HG02610 (cell line): ENCODE measurements at regions not wholly inside any gene's neighbourhood (a gene's known extent, or its start where the extent isn't known, plus 50 kb on each side); places are given as distances from the start of the nearest gene placed in this dataset.

Experiments used
- ATAC-seq: cut with Tn5 transposase; IDR thresholded peaks from one replicate; pipeline ENCODE4 v1.9.1; 2021; ENCODE audit warnings: mild to moderate bottlenecking, moderate library complexity; ENCODE audit not compliant: unreplicated experiment

DNA sequence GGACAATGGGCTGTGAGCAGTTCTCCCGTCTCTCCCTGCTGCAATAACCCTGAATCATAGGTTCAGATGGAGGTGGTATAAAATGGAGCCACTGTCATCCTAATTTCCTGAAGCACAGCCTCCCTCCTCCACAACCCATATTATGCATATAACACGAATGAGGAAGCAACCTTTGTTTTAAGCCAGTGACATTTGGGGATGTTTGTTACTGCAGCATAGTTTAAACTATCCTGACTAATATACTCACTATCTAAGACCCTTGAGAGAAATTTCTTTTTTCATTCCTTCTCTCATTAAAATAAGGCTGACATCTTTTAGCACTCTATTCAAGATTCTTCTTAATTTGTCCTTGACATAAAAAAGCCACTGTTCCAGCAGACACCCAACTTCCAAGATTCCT lies 413.4 kb downstream of the SOX9 start:
- ATAC-seq = no peak

DNA sequence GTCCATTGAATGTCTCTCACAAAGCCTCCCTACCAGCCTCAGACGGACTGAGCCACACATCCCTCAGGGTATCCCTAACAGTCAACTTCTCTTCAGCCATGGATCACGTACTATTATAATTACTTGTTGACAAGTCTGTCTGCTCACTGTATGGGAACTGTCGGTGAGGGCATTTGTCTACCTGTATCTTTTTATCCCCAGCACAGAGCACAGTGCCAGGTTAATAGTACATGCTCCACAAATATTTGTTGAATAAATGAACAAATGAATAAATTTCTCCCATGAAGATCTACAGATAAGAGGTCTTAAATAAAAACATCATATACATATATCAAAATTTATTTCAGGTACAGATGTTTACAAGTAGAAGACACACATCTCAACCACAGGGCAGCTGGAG lies 414.0 kb downstream of the SOX9 start:
- ATAC-seq = no peak

- no peak for ATAC-seq
Measured at GRCh38 chr17:72535346-72535745, 414.5 kb downstream of the SOX9 start.

DNA sequence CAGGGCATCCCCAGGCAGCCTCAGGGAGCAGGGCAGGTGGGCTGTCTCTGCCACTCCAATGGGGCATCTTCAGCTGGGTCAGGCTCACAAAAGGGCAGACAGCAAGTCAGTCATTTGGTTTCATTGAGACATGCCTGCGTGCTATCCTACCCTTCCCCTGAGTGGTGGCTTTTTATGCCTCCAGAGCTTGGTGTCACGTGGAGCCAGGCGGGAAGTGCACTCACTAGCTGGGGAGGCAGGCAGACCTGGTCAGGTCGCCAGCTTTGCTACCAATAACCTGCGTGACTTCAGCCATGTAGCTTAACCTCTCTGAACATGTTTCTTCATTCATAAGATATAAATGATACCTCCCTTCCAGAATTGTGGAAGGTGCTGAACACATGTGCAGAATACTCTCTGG lies 415.0 kb downstream of the SOX9 start:
- no peak for ATAC-seq

GRCh38 chr17:72536788-72537187 lies 416.0 kb downstream of the SOX9 start:
- ATAC-seq = no peak

- ATAC-seq = no peak
Measured at GRCh38 chr17:72538443-72538842, 417.6 kb downstream of the SOX9 start.

- ATAC-seq = no peak
Measured at GRCh38 chr17:72538901-72539352, 418.1 kb downstream of the SOX9 start.

DNA sequence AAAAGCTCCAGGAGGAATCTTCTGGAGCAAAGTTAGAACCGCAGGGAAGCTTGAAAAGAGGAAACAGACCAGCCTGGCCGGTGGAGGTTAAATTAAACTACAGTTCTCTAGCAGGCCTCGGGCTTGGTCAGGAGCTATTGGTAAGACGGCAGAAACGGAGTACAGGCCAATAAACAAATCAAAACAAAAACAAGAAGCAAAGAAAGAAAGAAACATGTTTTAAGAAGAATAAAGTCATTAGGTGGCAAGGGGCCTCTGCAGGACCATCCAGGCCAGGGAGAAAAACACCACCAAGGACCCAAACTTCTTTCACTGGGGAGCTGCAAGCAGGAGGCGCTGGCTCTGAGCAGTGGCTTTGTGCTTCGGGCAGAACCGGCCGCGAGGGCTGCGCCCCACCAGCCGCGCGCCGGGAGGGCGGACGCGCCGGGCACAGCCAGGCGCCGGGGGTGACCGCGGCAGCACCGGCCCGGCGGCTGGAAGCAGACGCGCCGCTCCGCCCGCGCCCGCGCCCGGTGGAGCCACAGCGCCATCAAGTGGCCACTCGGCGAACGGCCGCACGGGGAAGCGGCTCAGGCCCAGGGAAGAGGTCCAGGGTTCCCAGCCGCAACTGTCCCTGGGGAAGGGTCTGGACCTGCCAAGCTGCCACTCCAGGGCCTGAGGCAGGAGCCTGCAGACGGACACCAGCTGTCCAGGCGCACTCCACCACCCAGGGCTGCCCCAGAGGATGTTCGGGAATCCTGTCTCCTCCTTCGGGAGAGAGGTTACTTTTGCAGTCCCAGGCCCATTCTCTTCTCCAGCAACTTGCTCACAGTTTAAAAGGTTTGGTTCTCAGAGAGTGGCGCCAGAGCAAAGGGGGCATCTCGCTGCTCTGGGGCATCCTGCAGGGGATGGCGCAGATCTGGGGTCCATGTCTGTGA lies 419.4 kb downstream of the SOX9 start:
- peak; percentile 90 for ATAC-seq

- ATAC-seq = no peak
Measured at GRCh38 chr17:72542317-72542716, 421.5 kb downstream of the SOX9 start.

GRCh38 chr17:72545766-72546165 lies 424.9 kb downstream of the SOX9 start:
- no peak for ATAC-seq

GRCh38 chr17:72553051-72553755 lies 432.4 kb downstream of the SOX9 start:
- ATAC-seq = no peak

- no peak for ATAC-seq
Measured at GRCh38 chr17:72554508-72554907, 433.7 kb downstream of the SOX9 start.

DNA sequence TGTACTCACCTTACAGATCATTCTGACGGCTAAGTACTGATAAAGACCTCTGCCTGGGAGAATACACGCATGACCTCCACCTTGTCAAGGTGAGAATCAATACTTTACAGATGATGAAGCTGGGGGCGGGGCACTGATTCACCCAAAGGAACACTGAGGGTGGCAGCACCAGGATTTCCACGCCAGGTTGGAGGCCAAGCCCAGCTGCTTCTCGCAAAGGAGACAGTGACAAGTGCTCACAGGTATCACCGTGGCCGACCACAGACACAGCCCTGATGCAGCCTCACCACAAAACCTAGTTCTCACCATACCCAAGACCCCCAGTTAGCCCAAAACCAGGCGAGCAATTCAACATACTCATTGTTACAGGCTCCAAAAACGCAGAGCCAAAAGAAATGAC lies 434.2 kb downstream of the SOX9 start:
- no peak for ATAC-seq

DNA sequence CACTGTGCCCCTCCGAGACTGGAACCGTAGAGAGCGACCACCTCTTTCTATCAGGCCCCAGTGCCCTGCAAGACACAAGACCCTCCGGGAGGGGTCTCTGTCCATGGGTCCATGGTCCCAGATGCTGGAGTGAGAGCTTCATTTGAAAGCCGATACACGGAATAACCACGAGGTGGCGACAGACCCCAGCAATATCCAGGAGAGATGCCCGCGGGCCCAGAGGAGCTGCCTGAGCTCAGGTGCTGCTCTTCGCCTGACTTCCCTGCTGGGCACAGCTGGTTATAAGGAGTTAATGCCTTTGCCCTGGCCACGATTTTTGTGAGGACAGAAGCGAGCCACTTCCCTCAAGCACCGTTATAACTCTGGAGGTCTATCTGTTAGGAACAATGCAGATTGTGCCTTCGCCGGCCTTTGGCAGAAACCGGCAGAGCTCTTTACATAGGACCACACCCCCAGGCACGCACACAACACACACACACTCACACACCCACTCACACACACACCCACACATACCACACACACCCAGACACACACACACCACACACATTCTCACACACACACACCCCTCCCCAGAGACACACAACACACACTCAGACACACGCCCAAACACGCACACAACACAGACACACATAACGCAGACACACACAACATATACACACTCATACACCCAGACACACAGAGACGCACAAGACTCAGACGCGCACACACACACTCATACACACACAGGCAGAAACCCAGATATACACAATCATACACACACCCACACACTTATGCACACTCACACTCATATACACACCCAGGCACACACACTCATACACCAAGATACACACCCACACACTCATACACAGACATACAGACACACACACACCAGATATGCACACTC lies 436.4 kb downstream of the SOX9 start:
- ATAC-seq = peak; percentile 61

DNA sequence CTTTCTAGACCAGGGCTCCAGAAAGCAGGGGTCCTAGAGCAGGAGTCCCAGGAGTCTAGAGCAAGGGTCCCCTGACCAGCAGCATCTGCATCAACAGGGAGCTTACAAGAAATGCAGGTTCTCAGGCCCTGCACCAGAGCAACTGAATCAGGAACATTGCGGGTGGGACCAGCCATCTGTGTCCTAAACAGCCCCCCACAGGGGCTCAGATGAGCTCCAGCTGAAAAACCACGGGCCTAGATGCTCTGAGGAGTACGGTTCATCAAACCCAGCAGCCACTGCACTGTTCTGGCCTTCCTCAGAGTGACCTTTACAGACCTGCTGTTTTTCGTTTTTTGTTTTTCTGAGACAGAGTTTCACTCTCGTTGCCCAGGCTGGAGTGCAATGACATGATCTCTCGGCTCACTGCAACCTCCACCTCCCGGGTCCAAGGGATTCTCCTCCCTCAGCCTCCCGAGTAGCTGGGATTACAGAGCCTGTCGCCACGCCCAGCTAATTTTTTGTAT lies 438.2 kb downstream of the SOX9 start:
- ATAC-seq = no peak

DNA sequence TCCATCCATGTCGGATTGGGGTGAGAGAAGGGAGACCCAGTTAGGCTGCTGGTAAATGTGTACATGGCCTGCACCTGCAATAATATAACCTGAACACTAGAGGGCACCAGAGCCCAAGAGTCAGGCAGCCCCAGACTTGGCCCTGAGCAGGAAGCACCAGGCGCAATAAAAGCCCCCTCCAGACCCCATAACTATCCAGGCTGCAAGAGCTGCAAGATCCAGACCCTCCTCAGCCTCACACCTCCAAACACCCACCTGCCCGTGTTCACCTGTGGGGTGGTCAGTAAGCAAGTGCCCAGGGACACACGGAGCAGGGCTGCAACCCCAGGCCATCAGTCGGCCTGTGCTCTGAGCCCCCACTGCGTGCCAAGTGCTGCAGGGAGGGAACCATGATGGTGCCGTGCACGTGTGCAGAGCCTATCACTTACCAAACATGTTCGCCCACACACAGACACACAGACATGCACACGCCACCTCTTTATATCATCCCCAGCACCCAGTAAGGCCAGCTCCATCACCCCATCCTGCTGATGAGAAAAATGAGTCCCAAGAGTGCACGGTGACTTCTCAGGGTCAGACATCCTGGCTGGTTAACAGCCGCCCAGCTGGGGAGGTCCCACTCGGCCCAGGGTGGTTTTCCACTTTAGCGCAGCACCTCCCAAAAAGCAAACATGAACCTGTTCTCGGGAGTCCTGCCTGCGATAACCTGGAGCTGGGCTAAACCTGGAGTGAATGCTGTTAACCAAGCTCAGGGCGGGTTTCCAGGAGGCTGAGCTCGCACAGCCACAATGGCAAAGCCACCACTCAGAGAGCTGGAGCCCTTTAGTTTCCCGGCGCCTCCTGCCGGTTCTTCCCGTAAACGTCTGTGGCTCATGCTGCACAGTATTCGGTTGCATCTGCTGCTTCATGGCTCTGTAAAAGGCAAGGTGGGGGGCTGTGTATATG lies 439.8 kb downstream of the SOX9 start:
- ATAC-seq = peak; percentile 62

- ATAC-seq = no peak
Measured at GRCh38 chr17:72561266-72561665, 440.4 kb downstream of the SOX9 start.

GRCh38 chr17:72561680-72562079 lies 440.9 kb downstream of the SOX9 start:
- ATAC-seq = no peak

DNA sequence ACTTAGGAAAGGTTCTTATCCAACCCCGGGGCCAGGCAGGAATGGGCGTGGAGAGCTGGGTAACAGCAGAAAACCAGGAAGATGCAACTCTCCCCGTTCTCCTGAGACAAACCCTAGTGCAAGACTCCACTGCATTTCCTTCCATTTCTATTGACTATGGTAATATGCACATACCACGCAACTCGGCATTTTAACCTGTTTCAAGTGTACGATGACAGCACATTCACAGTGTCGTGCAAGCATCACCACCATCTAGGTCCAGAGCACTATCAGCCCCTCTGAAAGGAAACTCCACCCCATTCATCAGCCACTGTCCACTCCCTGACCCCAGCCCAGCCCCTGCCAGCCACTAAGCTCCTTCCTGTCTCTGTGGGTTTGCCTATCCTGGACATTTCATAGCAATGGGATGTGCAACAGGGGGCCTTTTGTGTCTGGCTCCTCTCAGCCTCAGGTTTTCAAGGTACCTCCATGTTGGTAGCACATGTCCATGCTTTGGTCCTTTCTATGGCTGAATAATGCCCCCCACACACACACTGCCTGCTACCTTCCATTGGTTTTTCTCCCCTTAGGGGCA lies 441.9 kb downstream of the SOX9 start:
- no peak for ATAC-seq
